Prostate gland (tissue), 2 donors: ENCODE measurements at regions not wholly inside any gene's neighbourhood (a gene's known extent, or its start where the extent isn't known, plus 50 kb on each side); places are given as distances from the start of the nearest gene placed in this dataset.

Source experiments
- CTCF ChIP-seq, 4 experiments: fragments of 200-600 bp in 2 of 4; fragments of 450-650 bp in 2 of 4; sonication (generic) in 2 of 4; IDR thresholded peaks; 1 replicate in 3 of 4; 2 replicates in 1 of 4; pipeline ENCODE4 v1.5.1; 2016 to 2019; ENCODE audit warnings: antibody characterized with exemption in 4 of 4, mild to moderate bottlenecking in 2 of 4, moderate library complexity in 2 of 4
- POLR2AphosphoS5 ChIP-seq: sonication (generic); formaldehyde crosslinking; IDR thresholded peaks from one replicate; pipeline ENCODE4 v1.6.1; 2017; ENCODE audit warnings: antibody characterized with exemption

GRCh38 chr1:198374288-198374687 is 166.2 kb downstream of the ATP6V1G3 start:
- TF ChIP-seq CTCF (IDR thresholded peaks at IDR 0.05) = no peak
- TF ChIP-seq POLR2AphosphoS5 = no peak
